GM06990 (cell line): ENCODE measurements at regions not wholly inside any gene's neighbourhood (a gene's known extent, or its start where the extent isn't known, plus 50 kb on each side); places are given as distances from the start of the nearest gene placed in this dataset.

ENCODE experiments used
- DNase-seq: peaks from one replicate; pipeline ENCODE4 v3.0.0-alpha.2; 2011; ENCODE audit not compliant: insufficient read length; ENCODE audit errors: extremely low read depth
- H3K27me3 ChIP-seq: replicated peaks from 2 replicates; pipeline ENCODE4 v1.6.0; 2011; ENCODE audit warnings: low read length; ENCODE audit not compliant: control insufficient read depth, insufficient read depth
- H3K36me3 ChIP-seq: 2 replicates; pipeline ENCODE4 v1.5.1; 2011; ENCODE audit warnings: low read length; ENCODE audit not compliant: control insufficient read depth, insufficient read depth
- H3K4me3 ChIP-seq: replicated peaks from 2 replicates; pipeline ENCODE4 v1.5.1; 2011; ENCODE audit warnings: low read depth, mild to moderate bottlenecking, control low read depth, low read length
- TF ChIP-seq, protein P1 (sequence below): IDR thresholded peaks from 2 replicates; pipeline ENCODE4 v1.5.1; 2011; ENCODE audit warnings: low read length, control low read depth, mild to moderate bottlenecking, inconsistent platforms; ENCODE audit not compliant: insufficient read depth, poor library complexity, severe bottlenecking

DNA sequence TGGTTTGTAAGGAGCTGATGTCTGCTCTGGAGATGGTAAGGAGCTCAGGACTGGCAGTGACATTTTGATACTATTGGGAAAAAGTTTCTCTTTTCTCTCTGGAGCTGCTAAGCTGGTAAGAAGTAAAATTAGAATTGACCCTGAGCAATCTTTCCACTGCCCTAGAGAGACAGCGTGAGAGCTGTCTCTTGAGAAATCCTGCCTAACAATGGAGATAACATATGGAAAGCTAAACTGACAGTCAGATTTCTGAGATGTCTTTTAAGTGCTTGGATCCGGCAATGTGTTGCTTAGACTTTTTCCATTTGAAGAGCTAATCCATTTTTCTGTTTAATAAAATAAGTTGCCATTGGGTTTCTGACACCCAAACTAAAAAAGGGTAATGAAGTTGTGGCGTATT, 302.4 kb downstream of the KCNS3 start:
- TF ChIP-seq, protein P1, sequence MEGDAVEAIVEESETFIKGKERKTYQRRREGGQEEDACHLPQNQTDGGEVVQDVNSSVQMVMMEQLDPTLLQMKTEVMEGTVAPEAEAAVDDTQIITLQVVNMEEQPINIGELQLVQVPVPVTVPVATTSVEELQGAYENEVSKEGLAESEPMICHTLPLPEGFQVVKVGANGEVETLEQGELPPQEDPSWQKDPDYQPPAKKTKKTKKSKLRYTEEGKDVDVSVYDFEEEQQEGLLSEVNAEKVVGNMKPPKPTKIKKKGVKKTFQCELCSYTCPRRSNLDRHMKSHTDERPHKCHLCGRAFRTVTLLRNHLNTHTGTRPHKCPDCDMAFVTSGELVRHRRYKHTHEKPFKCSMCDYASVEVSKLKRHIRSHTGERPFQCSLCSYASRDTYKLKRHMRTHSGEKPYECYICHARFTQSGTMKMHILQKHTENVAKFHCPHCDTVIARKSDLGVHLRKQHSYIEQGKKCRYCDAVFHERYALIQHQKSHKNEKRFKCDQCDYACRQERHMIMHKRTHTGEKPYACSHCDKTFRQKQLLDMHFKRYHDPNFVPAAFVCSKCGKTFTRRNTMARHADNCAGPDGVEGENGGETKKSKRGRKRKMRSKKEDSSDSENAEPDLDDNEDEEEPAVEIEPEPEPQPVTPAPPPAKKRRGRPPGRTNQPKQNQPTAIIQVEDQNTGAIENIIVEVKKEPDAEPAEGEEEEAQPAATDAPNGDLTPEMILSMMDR, result no peak
- no peak overlapping the region for H3K4me3 ChIP-seq

DNA sequence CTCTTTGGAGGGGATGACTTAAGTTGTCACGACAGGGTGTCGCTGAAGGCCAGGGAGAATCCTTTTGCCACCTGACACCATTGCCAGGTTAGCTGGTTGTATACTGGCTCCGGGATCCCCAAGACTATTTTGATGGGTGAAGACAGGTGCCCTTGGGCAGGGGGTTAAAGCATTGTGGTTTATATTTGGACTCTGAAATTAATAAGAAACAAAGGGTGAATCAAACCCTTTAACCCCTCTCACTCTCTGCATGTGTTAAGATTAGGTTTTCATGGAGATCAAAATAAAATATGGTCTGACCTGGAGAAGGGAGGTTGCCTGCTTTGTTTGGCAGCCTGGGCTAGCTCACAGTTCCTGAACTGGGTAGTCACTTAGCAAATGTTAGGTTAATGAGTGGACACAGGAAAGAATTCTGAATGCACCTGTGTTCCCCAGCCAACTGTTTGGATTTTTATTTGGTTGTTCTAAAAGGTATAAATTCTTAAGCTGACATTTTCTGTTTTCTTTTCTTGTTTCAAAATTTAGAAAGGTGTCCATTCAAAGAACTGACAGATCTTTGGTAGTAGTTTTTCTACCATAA, 301.7 kb downstream of the KCNS3 start:
- no peak overlapping the region for H3K4me3 ChIP-seq
- H3K27me3 ChIP-seq, result no peaks in the 10 kb centered on the region
- TF ChIP-seq, protein P1, result no peak
- no peaks in the 10 kb centered on the region for H3K36me3 ChIP-seq
- no peak for DNase-seq

More for the DNA sequence above, 302.4 kb downstream of the KCNS3 start:
- Histone ChIP-seq H3K27me3 (no peaks in the 10 kb centered on the region), H3K36me3 (no peaks in the 10 kb centered on the region)
- DNase-seq, result no peak

DNA sequence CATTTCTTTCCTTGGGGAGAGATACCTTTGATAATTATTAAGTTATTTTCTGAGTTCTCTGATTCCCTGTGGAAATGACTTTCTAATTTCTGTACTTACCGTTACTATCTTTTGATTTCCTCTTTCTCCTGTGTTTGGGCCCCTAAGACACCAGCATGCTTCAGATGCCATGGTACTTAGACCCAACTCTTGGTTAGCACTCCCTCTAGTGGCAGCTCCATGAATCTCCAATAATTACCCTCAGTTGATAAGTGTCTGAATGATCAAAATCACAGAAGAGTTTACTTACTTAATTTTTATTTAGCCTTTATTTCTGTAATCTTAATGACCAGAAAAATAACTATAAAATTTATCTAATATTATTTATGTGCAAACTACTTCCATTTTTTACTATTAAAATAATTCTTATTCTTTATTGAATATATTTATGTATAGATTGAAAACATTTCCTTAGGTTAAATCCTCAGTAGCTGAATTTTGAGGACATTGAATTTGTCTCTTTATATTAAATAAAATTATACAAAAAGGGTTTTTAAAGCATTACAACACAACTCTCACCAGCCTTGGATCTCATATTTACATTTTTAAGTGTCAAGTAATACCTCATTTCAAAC, 300.4 kb downstream of the KCNS3 start:
- Histone ChIP-seq H3K36me3 (no peaks in the 10 kb centered on the region), H3K4me3 (no peak overlapping the region), H3K27me3 (no peaks in the 10 kb centered on the region)
- TF ChIP-seq, protein P1, result peak; percentile 89
- no peak for DNase-seq

DNA sequence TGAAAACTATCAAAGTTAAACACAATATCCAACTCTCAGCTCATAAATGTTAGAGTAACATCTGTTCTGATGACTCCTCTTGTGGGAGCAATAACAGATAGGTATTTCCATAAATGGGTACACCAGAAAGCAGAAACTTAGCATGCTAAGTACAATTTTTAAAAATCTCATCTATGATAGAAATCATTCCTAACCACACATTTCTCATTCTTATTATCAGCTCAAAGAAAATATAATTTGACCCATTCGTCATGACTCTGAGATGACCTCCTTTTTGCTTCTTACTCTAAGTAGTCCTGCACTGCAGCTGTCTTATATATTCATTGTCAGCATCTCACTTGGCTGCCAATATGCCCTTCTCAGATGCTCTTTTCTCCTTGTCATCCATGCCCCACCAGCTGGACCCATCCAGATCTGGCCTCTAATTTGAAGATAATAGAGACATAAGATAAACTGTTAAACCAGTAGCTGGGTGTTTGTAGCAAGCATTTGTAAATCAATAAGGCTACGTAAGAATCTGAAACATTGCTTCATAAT, 298.3 kb downstream of the KCNS3 start:
- TF ChIP-seq, protein P1, result no peak
- H3K36me3 ChIP-seq, result no peaks in the 10 kb centered on the region
- no peak overlapping the region for H3K4me3 ChIP-seq
- no peak for DNase-seq
- no peaks in the 10 kb centered on the region for H3K27me3 ChIP-seq

DNA sequence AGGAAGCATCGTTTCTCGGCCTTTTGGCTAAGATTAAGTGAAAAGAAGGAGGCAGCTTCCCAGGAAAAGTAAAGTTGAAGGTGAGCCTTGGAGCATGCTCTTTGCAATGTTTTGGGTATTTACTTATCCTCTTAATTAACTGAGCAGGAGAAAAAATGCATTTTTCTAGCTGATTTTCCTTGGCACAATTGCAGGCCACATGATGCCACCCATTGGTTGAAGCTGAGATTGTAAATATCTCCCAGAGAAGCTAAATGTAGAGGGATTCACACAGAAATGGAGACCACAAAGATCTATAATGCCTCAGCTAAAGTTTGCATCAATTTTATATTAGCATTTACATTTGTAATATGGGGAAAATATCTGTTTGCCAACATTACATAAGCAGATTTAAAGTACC, 294.1 kb downstream of the KCNS3 start:
- DNase-seq, result no peak
- H3K27me3 ChIP-seq, result no peaks in the 10 kb centered on the region
- H3K4me3 ChIP-seq, result no peak overlapping the region
- H3K36me3 ChIP-seq, result no peaks in the 10 kb centered on the region
- TF ChIP-seq, protein P1, result no peak
